ENCODE measurements at regions not wholly inside any gene's neighbourhood (a gene's known extent, or its start where the extent isn't known, plus 50 kb on each side); places are given as distances from the start of the nearest gene placed in this dataset.

DNA sequence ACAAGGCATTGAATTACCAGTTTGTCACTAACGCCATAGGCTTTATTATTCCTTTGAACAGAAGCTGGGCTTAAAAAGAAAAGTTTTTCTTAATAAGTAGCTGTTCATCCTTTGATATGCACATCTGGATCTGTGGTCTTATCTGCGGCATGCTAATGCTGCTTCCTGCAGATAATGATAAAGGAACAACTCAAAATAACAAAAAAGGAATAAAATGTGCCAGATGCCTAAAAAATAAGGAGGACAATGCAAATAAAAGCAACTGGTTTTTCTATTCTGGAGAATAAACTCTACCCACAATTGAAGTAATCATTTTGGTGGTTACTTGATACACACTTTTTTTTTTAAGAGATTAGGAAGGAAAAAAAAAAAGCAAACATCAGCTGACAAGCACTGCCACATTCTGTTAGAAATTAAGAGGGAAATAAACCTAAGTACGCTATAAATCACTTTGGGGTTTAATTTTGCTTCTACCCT is 156.8 kb upstream of the SALL4 start:
- TF ChIP-seq, protein P1, sequence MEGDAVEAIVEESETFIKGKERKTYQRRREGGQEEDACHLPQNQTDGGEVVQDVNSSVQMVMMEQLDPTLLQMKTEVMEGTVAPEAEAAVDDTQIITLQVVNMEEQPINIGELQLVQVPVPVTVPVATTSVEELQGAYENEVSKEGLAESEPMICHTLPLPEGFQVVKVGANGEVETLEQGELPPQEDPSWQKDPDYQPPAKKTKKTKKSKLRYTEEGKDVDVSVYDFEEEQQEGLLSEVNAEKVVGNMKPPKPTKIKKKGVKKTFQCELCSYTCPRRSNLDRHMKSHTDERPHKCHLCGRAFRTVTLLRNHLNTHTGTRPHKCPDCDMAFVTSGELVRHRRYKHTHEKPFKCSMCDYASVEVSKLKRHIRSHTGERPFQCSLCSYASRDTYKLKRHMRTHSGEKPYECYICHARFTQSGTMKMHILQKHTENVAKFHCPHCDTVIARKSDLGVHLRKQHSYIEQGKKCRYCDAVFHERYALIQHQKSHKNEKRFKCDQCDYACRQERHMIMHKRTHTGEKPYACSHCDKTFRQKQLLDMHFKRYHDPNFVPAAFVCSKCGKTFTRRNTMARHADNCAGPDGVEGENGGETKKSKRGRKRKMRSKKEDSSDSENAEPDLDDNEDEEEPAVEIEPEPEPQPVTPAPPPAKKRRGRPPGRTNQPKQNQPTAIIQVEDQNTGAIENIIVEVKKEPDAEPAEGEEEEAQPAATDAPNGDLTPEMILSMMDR (IDR thresholded peaks at IDR 0.05), result no peak
- no peak overlapping the region for H3K4me2 ChIP-seq (ENCODE audit: low read length)
- no peaks in the 10 kb centered on the region for H3K36me3 ChIP-seq (ENCODE audit: control insufficient read depth, insufficient read depth, low read length)

DNA sequence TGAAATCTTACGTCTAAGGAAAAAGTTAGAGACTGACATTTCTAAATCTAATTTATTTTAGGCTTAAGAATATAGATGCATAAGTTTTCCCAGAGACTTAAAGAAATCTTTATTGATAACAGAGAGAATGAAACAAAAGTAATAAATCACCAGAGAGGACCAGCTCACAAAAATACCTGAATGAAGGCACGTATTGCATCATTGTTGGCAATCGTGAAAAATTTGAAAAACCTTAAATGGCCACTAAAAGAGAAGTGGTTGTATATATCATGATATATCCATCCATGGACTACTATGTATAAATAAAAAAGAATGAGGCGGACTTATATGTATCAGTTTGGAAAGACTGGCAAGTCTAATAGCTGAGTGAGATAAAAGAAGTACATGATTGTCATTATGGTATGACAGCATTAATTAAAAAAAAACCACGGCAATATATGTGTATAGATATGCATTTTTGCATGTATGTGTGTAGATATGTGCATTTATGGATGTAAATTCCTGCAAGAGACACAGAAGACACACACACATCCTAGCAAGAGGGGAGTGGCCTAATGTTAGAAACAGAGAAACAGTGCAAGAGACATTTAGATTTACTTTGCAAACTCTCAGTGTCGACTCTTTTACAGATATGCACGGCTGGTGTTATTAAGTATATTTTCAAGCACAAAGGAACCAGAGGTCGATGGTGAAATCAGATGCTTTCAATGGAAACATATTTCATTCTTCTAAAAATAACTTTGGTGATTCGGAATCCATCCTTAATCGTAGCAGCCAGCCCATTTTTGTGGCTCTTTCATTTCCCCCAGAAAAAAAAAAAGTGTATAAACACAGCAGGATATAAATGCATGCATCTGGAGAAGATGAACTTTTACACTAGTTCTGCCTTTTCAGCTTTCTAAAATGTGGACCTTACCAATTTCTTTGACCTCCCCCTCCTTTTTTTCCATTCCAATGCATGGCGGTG is 156.1 kb upstream of the SALL4 start:
- Histone ChIP-seq H3K79me2 (no peaks in the 10 kb centered on the region), H3K4me2 (ENCODE audit: low read length) (no peak overlapping the region), H3K27ac (no peak overlapping the region), H3K27me3 (ENCODE audit: control insufficient read depth, insufficient read depth, low read length) (no peaks in the 10 kb centered on the region), H3K9ac (no peak overlapping the region), H3K4me3 (ENCODE audit: low read depth, low read length) (no peak overlapping the region), H3K4me1 (no peaks in the 10 kb centered on the region), H3K36me3 (ENCODE audit: control insufficient read depth, insufficient read depth, low read length) (no peaks in the 10 kb centered on the region), H2AFZ (no peak overlapping the region), H3K9me3 (ENCODE audit: control insufficient read depth, low read length) (no peaks in the 10 kb centered on the region)
- TF ChIP-seq, protein P1 (IDR thresholded peaks at IDR 0.05), result no peak

More for the DNA sequence above, 156.8 kb upstream of the SALL4 start:
- Histone ChIP-seq H2AFZ (no peak overlapping the region), H3K27ac (no peak overlapping the region), H3K79me2 (no peaks in the 10 kb centered on the region), H3K4me1 (no peaks in the 10 kb centered on the region), H3K9me3 (ENCODE audit: control insufficient read depth, low read length) (no peaks in the 10 kb centered on the region), H3K27me3 (ENCODE audit: control insufficient read depth, insufficient read depth, low read length) (no peaks in the 10 kb centered on the region), H3K4me3 (ENCODE audit: low read depth, low read length) (no peak overlapping the region), H3K9ac (no peak overlapping the region)

DNA sequence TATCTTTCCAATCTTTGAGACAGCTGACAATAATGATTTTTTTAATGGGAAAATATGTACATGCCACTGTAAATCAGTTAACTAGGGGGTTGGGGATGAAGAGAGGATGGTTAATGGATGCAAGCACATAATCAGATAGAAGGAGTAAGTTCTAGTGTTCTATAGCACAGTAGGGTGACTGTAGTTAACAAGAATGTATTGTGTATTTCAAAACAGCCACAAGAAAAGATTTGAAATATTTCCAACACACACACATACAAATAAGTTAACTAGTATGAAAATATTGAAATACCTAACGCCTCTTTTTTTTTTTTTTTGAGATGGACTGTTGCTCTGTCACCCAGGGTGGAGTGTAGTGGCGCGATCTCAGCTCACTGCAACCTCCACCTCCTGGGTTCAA is 153.4 kb upstream of the SALL4 start:
- Histone ChIP-seq H3K4me3 (ENCODE audit: low read depth, low read length) (no peak overlapping the region), H3K4me1 (no peaks in the 10 kb centered on the region), H2AFZ (no peak overlapping the region), H3K9ac (no peak overlapping the region), H3K4me2 (ENCODE audit: low read length) (no peak overlapping the region), H3K36me3 (ENCODE audit: control insufficient read depth, insufficient read depth, low read length) (no peaks in the 10 kb centered on the region), H3K27me3 (ENCODE audit: control insufficient read depth, insufficient read depth, low read length) (no peaks in the 10 kb centered on the region), H3K79me2 (no peaks in the 10 kb centered on the region), H3K27ac (no peak overlapping the region), H3K9me3 (ENCODE audit: control insufficient read depth, low read length) (no peaks in the 10 kb centered on the region)
- TF ChIP-seq, protein P1 (IDR thresholded peaks at IDR 0.05), result no peak

GRCh38 chr20:51953731-51954340 is 151.5 kb upstream of the SALL4 start:
- Histone ChIP-seq H2AFZ (no peak overlapping the region), H3K4me1 (no peaks in the 10 kb centered on the region), H3K36me3 (ENCODE audit: control insufficient read depth, insufficient read depth, low read length) (no peaks in the 10 kb centered on the region), H3K4me3 (ENCODE audit: low read depth, low read length) (no peak overlapping the region), H3K9me3 (ENCODE audit: control insufficient read depth, low read length) (no peaks in the 10 kb centered on the region), H3K27ac (no peak overlapping the region), H3K79me2 (no peaks in the 10 kb centered on the region), H3K9ac (no peak overlapping the region), H3K27me3 (ENCODE audit: control insufficient read depth, insufficient read depth, low read length) (no peaks in the 10 kb centered on the region), H3K4me2 (ENCODE audit: low read length) (no peak overlapping the region)
- TF ChIP-seq, protein P1 (IDR thresholded peaks at IDR 0.05), result no peak
